ENCODE measurements at regions not wholly inside any gene's neighbourhood (a gene's known extent, or its start where the extent isn't known, plus 50 kb on each side); places are given as distances from the start of the nearest gene placed in this dataset.

GRCh38 chr5:87762631-87763030 is 349.9 kb upstream of the CCNH start:
- Histone ChIP-seq H3K4me1 (no peaks in the 10 kb centered on the region), H3K27ac (no peak overlapping the region), H3K36me3 (no peaks in the 10 kb centered on the region), H3K27me3 (ENCODE audit: low read depth) (no peaks in the 10 kb centered on the region), H3K9me3 (no peaks in the 10 kb centered on the region), H3K4me3 (no peak overlapping the region)
- no peak for ATAC-seq
- DNase-seq = no peak
- intact Hi-C loops (cut with DNase I) = no loop called here
- no peak for TF ChIP-seq CTCF (IDR thresholded peaks at IDR 0.05)

- Histone ChIP-seq H3K27ac (no peak overlapping the region), H3K9me3 (no peaks in the 10 kb centered on the region), H3K4me1 (no peaks in the 10 kb centered on the region), H3K36me3 (no peaks in the 10 kb centered on the region), H3K27me3 (ENCODE audit: low read depth) (no peaks in the 10 kb centered on the region), H3K4me3 (no peak overlapping the region)
- ATAC-seq (no peak), DNase-seq (no peak)
- TF ChIP-seq CTCF (IDR thresholded peaks at IDR 0.05) = no peak
- intact Hi-C loops (cut with DNase I) = no loop called here
These were observed 344.2 kb upstream of the CCNH start for GRCh38 chr5:87756951-87757350.

- Histone ChIP-seq H3K27me3 (ENCODE audit: low read depth) (no peaks in the 10 kb centered on the region), H3K36me3 (no peaks in the 10 kb centered on the region)
- no peak for ATAC-seq
These were observed 342.6 kb upstream of the CCNH start for GRCh38 chr5:87755360-87755759.

GRCh38 chr5:87754009-87754757 is 341.5 kb upstream of the CCNH start:
- DNase-seq (no peak), ATAC-seq (no peak)
- intact Hi-C loops (cut with DNase I) = no loop called here
- Histone ChIP-seq H3K4me1 (no peaks in the 10 kb centered on the region), H3K27me3 (ENCODE audit: low read depth) (no peaks in the 10 kb centered on the region), H3K27ac (no peak overlapping the region), H3K4me3 (no peak overlapping the region), H3K36me3 (no peaks in the 10 kb centered on the region), H3K9me3 (no peaks in the 10 kb centered on the region)
- no peak for TF ChIP-seq CTCF (IDR thresholded peaks at IDR 0.05)

More at GRCh38 chr5:87755360-87755759, 342.6 kb upstream of the CCNH start:
- Histone ChIP-seq H3K4me1 (no peaks in the 10 kb centered on the region), H3K4me3 (no peak overlapping the region), H3K27ac (no peak overlapping the region), H3K9me3 (no peaks in the 10 kb centered on the region)
- DNase-seq = no peak
- TF ChIP-seq CTCF (IDR thresholded peaks at IDR 0.05) = no peak
- intact Hi-C loops (cut with DNase I) = no loop called here

- no peak for ATAC-seq
- H3K27me3 ChIP-seq (ENCODE audit: low read depth) = no peaks in the 10 kb centered on the region
- H3K4me1 ChIP-seq = no peaks in the 10 kb centered on the region
- no peaks in the 10 kb centered on the region for H3K36me3 ChIP-seq
- intact Hi-C loops (cut with DNase I) = no loop called here
- DNase-seq = no peak
- H3K9me3 ChIP-seq = no peaks in the 10 kb centered on the region
- no peak for TF ChIP-seq CTCF (IDR thresholded peaks at IDR 0.05)
- no peak overlapping the region for H3K27ac ChIP-seq
- H3K4me3 ChIP-seq = no peak overlapping the region
These were observed 339.6 kb upstream of the CCNH start for GRCh38 chr5:87752362-87752761.

Measured in lower lobe of right lung (tissue), 2 donors.